ENCODE measurements at regions not wholly inside any gene's neighbourhood (a gene's known extent, or its start where the extent isn't known, plus 50 kb on each side); places are given as distances from the start of the nearest gene placed in this dataset.

- DNase-seq (ENCODE audit: low spot score): no peak
- TF ChIP-seq POLR2AphosphoS5 (IDR thresholded peaks at IDR 0.05) (no peak), CTCF (IDR thresholded peaks at IDR 0.05) (no peak), POLR2A (IDR thresholded peaks at IDR 0.05) (no peak)
- no peaks in the 10 kb centered on the region for H3K36me3 ChIP-seq
Measured at GRCh38 chr1:177801790-177802189, 168.1 kb downstream of the SEC16B start.

GRCh38 chr1:177800400-177801088, 169.3 kb downstream of the SEC16B start:
- Histone ChIP-seq H3K9me3 (no peaks in the 10 kb centered on the region), H3K27me3 (replicated peaks; ENCODE audit: insufficient read depth) (no peaks in the 10 kb centered on the region), H3K4me3 (no peak overlapping the region), H3K27ac (no peak overlapping the region), H3K36me3 (no peaks in the 10 kb centered on the region), H3K4me1 (replicated peaks) (no peaks in the 10 kb centered on the region)
- TF ChIP-seq POLR2AphosphoS5 (IDR thresholded peaks at IDR 0.05) (no peak), POLR2A (IDR thresholded peaks at IDR 0.05) (no peak), CTCF (IDR thresholded peaks at IDR 0.05) (no peak)
- intact Hi-C loops (cut with DNase I): no loop called here
- DNase-seq (ENCODE audit: low spot score): no peak
- WGBS: 33% methylated on average over 1 of the region's 1 CpG

More at GRCh38 chr1:177801790-177802189, 168.1 kb downstream of the SEC16B start:
- no peak overlapping the region for H3K4me3 ChIP-seq
- no peaks in the 10 kb centered on the region for H3K9me3 ChIP-seq
- no peaks in the 10 kb centered on the region for H3K27me3 ChIP-seq (replicated peaks; ENCODE audit: insufficient read depth)
- intact Hi-C loops (cut with DNase I): no loop called here
- H3K27ac ChIP-seq: no peak overlapping the region
- no peaks in the 10 kb centered on the region for H3K4me1 ChIP-seq (replicated peaks)
- whole genome bisulfite sequencing: 82% methylated on average over 3 of the region's 3 CpGs

- Histone ChIP-seq H3K36me3 (no peaks in the 10 kb centered on the region), H3K9me3 (no peaks in the 10 kb centered on the region), H3K27me3 (replicated peaks; ENCODE audit: insufficient read depth) (no peaks in the 10 kb centered on the region), H3K4me3 (no peak overlapping the region), H3K27ac (no peak overlapping the region), H3K4me1 (replicated peaks) (no peaks in the 10 kb centered on the region)
- DNase-seq (ENCODE audit: low spot score): no peak
- TF ChIP-seq POLR2A (IDR thresholded peaks at IDR 0.05) (no peak), CTCF (IDR thresholded peaks at IDR 0.05) (no peak), POLR2AphosphoS5 (IDR thresholded peaks at IDR 0.05) (no peak)
- 88% methylated on average over 4 of the region's 4 CpGs for WGBS
- intact Hi-C loops (cut with DNase I): no loop called here
Measured at GRCh38 chr1:177799746-177800145, 170.1 kb downstream of the SEC16B start.

- no peaks in the 10 kb centered on the region for H3K9me3 ChIP-seq
- H3K4me1 ChIP-seq (replicated peaks): no peaks in the 10 kb centered on the region
- H3K27me3 ChIP-seq (replicated peaks; ENCODE audit: insufficient read depth): no peaks in the 10 kb centered on the region
- no peaks in the 10 kb centered on the region for H3K36me3 ChIP-seq
- 54% methylated on average over 3 of the region's 3 CpGs for WGBS
- H3K27ac ChIP-seq: no peak overlapping the region
- intact Hi-C loops (cut with DNase I): no loop called here
- H3K4me3 ChIP-seq: no peak overlapping the region
- TF ChIP-seq POLR2A (IDR thresholded peaks at IDR 0.05) (no peak), POLR2AphosphoS5 (IDR thresholded peaks at IDR 0.05) (no peak), CTCF (IDR thresholded peaks at IDR 0.05) (no peak)
- no peak for DNase-seq (ENCODE audit: low spot score)
Measured at GRCh38 chr1:177798614-177799013, 171.2 kb downstream of the SEC16B start.

GRCh38 chr1:177796561-177796960, 173.3 kb downstream of the SEC16B start:
- no peak overlapping the region for H3K27ac ChIP-seq
- peaks cover 4% of the 10 kb centered on the region for H3K27me3 ChIP-seq (replicated peaks; ENCODE audit: insufficient read depth)
- H3K4me1 ChIP-seq (replicated peaks): no peaks in the 10 kb centered on the region
- intact Hi-C loops (cut with DNase I): no loop called here
- no peaks in the 10 kb centered on the region for H3K9me3 ChIP-seq
- WGBS: 92% methylated on average over 2 of the region's 2 CpGs
- no peak overlapping the region for H3K4me3 ChIP-seq
- TF ChIP-seq CTCF (IDR thresholded peaks at IDR 0.05) (no peak), POLR2AphosphoS5 (IDR thresholded peaks at IDR 0.05) (no peak), POLR2A (IDR thresholded peaks at IDR 0.05) (no peak)
- no peak for DNase-seq (ENCODE audit: low spot score)
- no peaks in the 10 kb centered on the region for H3K36me3 ChIP-seq
